Activated T-cell treated with anti-CD3 and anti-CD28 coated beads for 1 hour (primary cell): ENCODE measurements at regions not wholly inside any gene's neighbourhood (a gene's known extent, or its start where the extent isn't known, plus 50 kb on each side); places are given as distances from the start of the nearest gene placed in this dataset.
"Not testable (repeated sequence)": the region's sequence is repeated elsewhere in the genome, so short reads cannot be mapped to it uniquely, and the experiment has no call there.

Source experiments
- DNase-seq: peaks from one replicate; pipeline ENCODE4 v3.0.0-alpha.2; 2020; ENCODE audit warnings: low read depth

DNA sequence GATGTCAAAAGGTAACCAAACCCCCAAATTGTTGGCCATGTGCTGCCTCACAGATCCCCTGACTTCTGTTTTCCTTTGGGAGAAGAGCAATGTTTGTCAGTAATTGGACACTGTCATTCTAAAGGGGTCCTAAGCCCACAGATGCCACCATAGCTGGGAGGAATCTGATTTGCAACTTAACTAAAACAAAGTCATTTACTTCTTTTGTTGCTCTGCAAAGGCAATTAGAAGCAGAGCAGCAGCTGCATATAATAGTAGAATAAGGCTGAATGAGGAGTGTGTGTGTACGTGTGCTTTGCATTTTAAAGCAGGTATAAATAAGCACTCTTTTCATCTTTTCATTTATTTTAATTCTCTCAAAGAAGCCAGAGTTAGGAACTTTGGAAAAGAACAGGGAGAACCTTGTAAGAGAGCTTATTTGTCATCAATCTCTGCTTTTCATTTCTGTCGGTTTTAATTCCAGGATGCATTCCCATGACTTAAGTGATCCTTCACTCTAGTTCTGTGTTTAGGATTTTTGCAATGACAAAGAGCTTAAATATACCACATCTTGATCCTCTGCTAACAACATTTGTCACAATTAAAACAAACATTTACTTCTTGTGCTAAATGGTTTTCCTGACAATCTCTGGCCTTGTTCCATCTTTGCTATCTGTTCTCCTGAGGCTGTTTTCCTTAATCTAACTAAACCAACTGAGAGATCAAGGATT, 530.2 kb upstream of the CBLB start:
- DNase-seq = no peak

- DNase-seq = no peak
Measured at GRCh38 chr3:106399761-106400160, 530.9 kb upstream of the CBLB start.

DNA sequence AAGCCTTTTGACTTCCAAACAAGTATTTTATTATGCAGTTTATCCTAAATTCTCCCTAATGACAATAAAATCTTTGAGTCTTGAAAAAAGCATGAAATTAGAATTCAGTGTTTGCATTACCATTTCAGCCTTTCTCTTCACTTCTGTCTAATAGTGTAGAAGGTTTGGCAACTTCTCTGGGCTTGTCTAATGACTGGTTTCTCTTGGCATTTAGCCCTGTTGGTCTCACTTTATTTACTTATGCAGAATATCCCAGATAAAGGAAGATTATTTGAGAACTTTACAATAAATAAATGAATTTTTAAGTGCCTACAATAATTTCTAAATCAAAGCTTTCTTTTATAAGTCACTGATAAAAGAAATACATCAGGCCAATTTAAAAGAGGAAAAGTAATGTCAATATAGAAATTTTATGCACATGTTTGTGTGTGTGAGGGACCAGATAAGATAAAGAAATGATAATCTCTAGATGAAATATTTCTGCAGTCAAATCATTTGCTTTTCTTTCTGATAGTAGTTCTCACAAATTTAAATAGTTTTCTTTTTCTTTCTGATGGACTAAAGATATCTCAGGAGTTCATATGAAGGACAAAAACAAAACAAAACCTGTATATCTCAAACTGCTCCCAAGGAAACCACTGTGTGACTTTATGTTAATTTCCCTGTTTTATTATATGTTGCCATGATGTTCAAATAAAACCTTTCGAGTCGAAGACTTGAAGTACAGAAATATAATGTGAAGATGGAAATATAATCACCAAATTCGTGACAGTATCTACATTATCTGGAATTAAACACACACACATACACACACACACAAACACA, 533.1 kb upstream of the CBLB start:
- DNase-seq = no peak

DNA sequence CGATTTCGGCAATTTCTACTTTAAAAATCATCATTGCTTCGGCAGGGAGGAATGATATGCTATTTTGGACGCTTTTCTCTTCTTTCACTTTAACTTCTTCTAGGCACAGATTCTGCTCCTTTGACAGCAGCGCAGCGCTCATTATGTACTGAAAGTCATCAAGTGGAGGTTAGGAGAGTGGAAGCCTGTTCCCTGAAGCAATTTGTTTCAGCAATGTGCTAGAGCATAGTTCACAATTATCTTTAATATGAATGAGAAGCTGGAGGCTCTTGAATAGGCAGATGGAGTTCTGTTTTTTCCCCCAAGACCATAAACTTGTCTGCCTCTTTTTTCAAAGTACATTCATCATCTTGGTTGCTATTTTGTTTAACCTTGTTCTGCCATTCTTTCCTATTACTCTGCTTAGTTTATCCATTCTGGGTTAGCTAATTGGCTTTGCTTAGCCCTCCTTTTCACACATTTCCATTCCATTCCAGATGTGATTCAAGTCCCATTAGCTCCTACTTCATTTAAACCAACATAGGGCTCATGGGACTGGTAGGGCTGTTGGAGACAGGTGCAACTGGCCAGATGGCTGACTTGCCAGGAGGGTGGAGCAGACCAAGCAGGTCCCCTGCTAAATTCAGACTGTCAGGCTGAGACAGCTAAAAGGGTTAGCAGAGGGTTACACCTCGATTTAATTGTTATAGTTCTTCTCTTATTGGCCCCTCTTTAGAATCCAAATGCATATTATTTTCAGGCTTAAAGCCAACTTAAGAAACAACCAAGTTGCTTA, 534.7 kb upstream of the CBLB start:
- DNase-seq = no peak

DNA sequence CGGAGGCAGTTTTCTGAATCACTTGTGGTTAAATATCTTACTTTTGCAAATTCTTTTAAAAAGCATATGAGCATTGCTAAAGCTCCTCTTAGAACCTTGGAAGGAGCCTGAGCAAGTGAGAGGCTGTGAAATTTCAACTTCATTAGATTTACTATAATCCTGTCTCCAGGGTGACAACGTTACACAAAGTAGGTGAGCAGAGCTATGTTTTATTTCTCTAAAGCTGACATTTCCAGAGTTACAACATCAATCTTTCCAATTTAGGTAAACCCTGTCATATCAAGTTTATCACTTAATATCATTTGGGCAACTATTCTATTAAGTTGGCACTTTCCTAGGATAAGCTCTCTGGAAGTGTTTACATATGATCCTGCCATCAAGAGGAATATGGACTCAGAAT, 544.9 kb upstream of the CBLB start:
- DNase-seq = no peak

DNA sequence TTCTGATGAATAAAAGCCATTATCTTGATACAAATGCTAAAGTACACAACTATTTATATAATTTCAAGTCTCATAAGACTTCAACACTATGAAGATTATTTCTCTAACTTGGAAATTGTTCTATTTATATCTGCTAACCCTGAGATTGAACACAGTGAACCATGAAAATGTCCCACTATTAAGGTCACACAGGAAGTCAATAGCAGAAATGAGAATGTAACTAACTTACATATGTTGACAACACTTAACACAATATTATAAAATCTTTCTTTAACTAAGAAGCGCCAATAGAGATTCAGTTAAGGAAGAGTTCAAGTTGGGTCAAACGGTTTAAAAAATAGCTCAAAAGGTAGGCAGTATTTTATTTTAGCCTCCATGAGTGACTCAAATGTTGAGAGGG, 551.8 kb upstream of the CBLB start:
- DNase-seq = no peak

DNA sequence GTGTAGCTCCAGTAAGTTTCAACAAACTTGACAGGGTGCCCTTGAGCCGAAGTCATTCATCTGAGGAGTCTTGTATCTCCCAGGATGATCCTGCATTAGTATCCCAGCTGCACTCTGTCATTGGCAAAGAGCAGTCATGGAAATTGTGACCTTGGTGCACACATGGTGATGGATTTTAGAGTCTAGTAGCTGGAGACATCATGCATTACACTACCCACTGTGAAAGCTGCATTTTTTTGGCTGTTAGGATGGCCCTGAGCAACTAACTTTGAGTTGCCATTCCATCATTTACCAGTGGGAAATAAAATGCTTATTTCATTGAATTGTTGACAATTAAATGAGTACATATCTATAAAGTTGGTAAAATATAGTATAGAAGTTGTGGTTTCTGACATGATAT, 552.6 kb upstream of the CBLB start:
- DNase-seq = no peak

- no peak for DNase-seq
Measured at GRCh38 chr3:106421909-106422308, 553.1 kb upstream of the CBLB start.

DNA sequence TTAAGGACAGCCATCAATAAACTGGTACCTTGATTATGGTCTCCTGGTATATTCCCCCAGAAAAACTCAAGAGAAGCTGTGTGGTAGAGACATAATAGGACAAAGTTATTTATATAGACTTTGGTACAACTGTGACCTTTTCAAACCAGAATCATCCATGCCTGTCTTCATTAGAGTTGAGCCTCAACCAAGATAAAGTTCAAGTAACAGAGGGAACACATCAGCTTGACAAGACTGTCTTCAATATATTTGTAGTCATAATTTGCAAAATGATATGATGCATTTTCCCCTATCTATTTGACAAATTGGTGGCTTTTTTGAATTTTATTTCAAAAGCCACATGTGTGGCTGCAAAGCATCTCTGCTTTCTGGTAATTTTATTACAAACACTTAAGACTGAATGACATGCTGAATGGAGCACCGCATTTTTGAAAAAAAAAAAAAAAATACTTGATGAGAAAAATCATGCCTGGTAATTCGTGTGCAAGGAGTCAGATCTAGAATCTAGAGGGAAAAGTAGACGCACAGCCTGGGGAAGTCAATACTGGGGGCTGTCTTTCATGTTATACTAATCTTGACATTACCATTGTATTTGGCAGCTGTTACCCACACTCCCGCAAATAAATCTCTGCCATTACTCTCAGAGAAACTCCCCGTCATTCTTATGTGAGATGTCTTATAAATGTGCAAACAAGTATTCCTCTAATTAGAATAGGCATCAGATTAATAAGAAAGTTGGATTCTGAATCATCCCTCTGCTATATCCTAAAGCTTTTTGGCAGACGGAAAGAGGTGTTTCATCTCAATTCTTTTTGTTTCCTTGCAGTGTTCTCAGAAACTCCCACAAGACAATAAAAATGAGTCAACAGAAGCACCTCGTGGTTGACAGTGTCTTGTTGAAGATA, 554.8 kb upstream of the CBLB start:
- no peak for DNase-seq

- no peak for DNase-seq
Measured at GRCh38 chr3:106425026-106425425, 556.2 kb upstream of the CBLB start.

- no peak for DNase-seq
Measured at GRCh38 chr3:106425916-106426315, 557.1 kb upstream of the CBLB start.

DNA sequence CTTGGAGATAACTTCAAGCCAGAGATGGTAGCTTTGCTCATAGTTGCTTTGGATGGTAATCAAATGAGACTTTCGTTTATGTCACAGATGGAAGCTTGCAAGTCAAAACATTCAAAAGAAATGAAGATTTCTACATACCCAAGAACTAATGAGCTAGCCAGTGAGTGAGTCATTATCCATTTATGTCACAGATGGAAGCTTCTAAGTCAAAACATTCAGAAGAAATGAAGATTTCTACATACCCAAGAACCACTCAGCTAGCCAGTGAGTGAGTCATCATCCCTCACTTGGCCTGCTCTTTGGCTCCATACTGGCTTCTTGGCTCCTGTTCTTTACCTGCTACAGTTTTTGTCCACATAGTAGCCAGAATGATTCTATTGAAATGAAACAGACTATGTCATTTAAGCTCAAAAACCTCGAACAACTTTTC, 559.8 kb upstream of the CBLB start:
- DNase-seq = no peak

DNA sequence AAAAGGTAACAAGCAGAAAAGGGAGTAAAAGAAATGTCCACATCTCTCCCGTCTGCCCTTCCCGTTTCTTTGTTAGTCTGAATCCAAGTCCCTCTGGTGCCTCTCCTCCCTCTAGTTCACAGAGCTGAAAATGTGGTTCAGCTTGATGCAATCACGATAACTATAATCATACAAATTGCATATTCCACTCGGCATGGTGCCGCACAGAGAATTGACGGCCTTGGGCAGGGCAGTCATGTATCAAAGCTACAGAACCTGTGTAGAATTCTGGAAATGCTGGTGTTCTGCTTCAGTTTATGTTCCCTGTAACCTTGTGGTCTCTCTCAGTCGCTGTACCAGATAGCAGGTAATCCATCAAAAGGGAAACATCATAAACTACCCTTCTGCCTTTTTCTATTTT, 562.9 kb upstream of the CBLB start:
- DNase-seq = no peak

DNA sequence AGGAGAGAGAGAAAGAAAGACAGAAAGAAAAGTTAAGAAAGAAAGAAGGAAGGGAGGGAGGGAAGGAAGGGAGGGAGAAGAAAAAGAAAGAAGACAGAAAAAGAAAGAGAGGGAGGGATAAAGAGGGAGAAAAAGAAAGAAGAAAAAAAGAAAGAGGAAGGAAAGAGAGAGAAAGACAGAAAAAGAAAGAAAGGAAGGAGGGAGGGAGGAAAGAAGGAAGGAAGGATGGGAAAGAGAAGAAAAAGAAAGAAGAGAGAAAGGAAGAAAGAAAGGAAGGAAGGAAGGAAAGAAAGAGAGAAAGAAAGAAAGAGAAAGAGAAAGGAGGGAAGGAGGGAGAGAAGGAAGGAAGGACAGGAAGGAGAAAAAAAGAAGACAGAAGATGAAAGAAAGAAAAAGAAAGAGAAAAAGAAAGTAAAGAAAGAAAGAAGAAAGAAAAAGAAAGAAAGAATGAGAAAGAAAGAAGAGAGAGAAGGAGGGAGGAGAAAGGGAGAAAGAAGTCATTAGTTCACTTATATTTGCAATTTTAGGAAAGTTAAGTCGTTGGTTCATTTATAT, 567.2 kb upstream of the CBLB start:
- no peak for DNase-seq

GRCh38 chr3:106438887-106439286, 570.1 kb upstream of the CBLB start:
- no peak for DNase-seq

DNA sequence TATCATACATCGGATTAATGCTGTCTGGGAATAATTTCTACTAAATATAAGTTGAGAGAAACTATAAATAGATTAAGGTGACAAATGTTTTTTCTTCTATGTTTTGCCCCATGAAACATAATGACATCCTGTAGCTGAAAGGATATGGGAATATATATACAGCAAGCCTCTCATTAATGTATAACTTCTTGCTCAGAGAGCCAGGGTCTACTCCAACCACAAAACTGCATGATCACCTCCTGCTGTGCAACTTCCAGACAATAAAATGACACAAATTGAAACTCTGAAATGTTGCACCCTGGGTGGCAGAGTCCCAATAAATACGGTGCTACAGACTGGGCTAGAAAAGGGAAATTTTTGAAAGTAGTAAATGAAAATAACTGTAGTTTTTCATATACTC, 571.9 kb upstream of the CBLB start:
- DNase-seq = no peak

GRCh38 chr3:106446271-106446670, 577.5 kb upstream of the CBLB start:
- no peak for DNase-seq

DNA sequence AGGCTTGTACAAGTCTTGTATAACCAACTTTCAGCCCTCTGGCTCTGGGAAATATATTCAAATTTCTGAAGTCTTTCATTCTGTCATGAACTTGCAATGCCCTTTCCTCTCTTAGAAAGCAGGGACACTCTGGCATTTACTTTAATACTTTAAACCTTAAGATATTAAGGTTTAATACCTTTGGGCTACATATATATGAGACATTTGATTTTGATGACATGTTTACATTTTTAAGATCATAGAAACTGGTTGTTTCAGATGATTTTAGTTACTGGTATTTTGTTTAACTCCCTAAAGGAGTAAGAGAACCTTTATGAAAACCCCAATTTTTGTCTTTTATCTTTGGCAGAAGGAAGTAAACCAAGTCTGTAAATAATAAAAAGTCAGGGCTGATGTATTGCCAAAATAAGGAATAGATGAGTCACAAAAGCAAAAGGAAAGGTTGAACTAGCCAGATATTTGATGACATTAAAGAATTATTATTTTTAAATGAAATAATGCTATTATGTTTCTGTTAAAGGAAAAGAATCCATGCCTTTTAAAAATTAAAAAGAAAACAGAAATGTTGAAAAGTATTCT, 579.0 kb upstream of the CBLB start:
- no peak for DNase-seq

GRCh38 chr3:106448372-106448966, 579.7 kb upstream of the CBLB start:
- not testable (repeated sequence) for DNase-seq

GRCh38 chr3:106452096-106452495, 583.3 kb upstream of the CBLB start:
- DNase-seq = no peak

- DNase-seq = no peak
Measured at GRCh38 chr3:106454497-106454896, 585.7 kb upstream of the CBLB start.
